SK-N-SH (cell line): ENCODE measurements at regions not wholly inside any gene's neighbourhood (a gene's known extent, or its start where the extent isn't known, plus 50 kb on each side); places are given as distances from the start of the nearest gene placed in this dataset.

Experiments
- EP300 ChIP-seq, 2 experiments: IDR thresholded peaks; 2 replicates each; pipeline versions ENCODE4 v1.4.0 to v1.6.1; 2012; ENCODE audit warnings: borderline replicate concordance in 1 of 2, low read depth in 1 of 2, low read length in 1 of 2
- EZH2phosphoT487 ChIP-seq: fragments of 200-600 bp; sonication (generic); IDR thresholded peaks from 2 replicates; pipeline ENCODE4 v1.6.1; 2017; ENCODE audit warnings: low read depth, mixed run types, mild to moderate bottlenecking, antibody characterized with exemption, moderate library complexity, borderline replicate concordance
- GABPA ChIP-seq: IDR thresholded peaks from 2 replicates; pipeline ENCODE4 v1.4.0; 2012; ENCODE audit warnings: low read depth, mild to moderate bottlenecking
- GATA2 ChIP-seq: sonication (generic); formaldehyde crosslinking; IDR thresholded peaks from 2 replicates; pipeline ENCODE4 v1.5.0; 2020; ENCODE audit warnings: mild to moderate bottlenecking, missing genetic modification reagents
- RAD21 ChIP-seq: IDR thresholded peaks from 2 replicates; pipeline ENCODE4 v1.6.1; 2012; ENCODE audit warnings: mild to moderate bottlenecking, low read length
- RFX5 ChIP-seq: IDR thresholded peaks from 2 replicates; pipeline ENCODE4 v1.6.1; 2012; ENCODE audit warnings: mild to moderate bottlenecking, improper control_type of control experiment, low read length
- TF ChIP-seq, protein P1 (sequence below): IDR thresholded peaks from 2 replicates; pipeline ENCODE4 v1.4.0; 2012; ENCODE audit warnings: low read depth
- TF ChIP-seq, protein P2 (sequence below): fragments of 200-600 bp; sonication (generic); IDR thresholded peaks from 2 replicates; pipeline ENCODE4 v1.6.1; 2017; ENCODE audit warnings: antibody characterized with exemption, mild to moderate bottlenecking, moderate library complexity
- TF ChIP-seq, protein P3 (sequence below): fragments of 150-350 bp; IDR thresholded peaks from 2 replicates; pipeline ENCODE4 v1.6.1; 2017; ENCODE audit warnings: antibody characterized with exemption, low read length, low read depth, borderline replicate concordance

DNA sequence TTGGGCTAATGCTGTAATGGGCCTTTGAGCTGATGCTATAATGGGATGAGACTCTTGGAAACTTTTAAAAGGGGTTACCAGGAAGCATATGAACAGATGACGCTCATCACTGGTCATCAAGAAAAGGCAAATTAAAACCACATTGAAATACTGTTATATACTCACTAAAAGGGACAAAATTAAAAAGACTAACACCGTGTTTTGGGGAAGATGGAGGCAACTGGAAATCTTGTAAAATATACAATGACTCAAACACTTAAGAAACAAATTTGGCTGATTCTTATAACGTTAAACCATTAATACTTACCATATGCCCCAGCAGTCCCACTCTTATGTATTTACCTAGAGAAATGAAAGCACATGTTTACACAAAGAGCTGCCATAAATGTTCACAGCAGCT lies 207.2 kb upstream of the GPRIN3 start:
- TF ChIP-seq, protein P1, sequence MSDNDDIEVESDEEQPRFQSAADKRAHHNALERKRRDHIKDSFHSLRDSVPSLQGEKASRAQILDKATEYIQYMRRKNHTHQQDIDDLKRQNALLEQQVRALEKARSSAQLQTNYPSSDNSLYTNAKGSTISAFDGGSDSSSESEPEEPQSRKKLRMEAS = no peak
- no peak for TF ChIP-seq EP300 (IDR thresholded peaks at IDR 0.05; ENCODE audit: borderline replicate concordance in 1 of 2, low read depth in 1 of 2, low read length in 1 of 2)
- no peak for TF ChIP-seq EZH2phosphoT487
- TF ChIP-seq, protein P2, sequence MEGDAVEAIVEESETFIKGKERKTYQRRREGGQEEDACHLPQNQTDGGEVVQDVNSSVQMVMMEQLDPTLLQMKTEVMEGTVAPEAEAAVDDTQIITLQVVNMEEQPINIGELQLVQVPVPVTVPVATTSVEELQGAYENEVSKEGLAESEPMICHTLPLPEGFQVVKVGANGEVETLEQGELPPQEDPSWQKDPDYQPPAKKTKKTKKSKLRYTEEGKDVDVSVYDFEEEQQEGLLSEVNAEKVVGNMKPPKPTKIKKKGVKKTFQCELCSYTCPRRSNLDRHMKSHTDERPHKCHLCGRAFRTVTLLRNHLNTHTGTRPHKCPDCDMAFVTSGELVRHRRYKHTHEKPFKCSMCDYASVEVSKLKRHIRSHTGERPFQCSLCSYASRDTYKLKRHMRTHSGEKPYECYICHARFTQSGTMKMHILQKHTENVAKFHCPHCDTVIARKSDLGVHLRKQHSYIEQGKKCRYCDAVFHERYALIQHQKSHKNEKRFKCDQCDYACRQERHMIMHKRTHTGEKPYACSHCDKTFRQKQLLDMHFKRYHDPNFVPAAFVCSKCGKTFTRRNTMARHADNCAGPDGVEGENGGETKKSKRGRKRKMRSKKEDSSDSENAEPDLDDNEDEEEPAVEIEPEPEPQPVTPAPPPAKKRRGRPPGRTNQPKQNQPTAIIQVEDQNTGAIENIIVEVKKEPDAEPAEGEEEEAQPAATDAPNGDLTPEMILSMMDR = no peak
- TF ChIP-seq, protein P3, sequence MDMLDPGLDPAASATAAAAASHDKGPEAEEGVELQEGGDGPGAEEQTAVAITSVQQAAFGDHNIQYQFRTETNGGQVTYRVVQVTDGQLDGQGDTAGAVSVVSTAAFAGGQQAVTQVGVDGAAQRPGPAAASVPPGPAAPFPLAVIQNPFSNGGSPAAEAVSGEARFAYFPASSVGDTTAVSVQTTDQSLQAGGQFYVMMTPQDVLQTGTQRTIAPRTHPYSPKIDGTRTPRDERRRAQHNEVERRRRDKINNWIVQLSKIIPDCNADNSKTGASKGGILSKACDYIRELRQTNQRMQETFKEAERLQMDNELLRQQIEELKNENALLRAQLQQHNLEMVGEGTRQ = no peak
- TF ChIP-seq RFX5 = no peak
- TF ChIP-seq RAD21 = no peak
- no peak for TF ChIP-seq GATA2
- no peak for TF ChIP-seq GABPA
